Fibroblast of the aortic adventitia (primary cell): ENCODE measurements at regions not wholly inside any gene's neighbourhood (a gene's known extent, or its start where the extent isn't known, plus 50 kb on each side); places are given as distances from the start of the nearest gene placed in this dataset.

Source experiments
- DNase-seq: peaks from one replicate; pipeline ENCODE4 v3.0.0-alpha.2; 2010; ENCODE audit warnings: low read depth
- H3K4me3 ChIP-seq: 2 replicates; pipeline ENCODE4 v1.5.1; 2011; ENCODE audit warnings: low read depth, mild to moderate bottlenecking, control low read depth, low read length, moderate library complexity
- TF ChIP-seq, protein P1 (sequence below): IDR thresholded peaks from 2 replicates; pipeline ENCODE4 v1.5.1; 2011; ENCODE audit warnings: mild to moderate bottlenecking, low read length, control low read depth, inconsistent platforms; ENCODE audit not compliant: insufficient read depth

DNA sequence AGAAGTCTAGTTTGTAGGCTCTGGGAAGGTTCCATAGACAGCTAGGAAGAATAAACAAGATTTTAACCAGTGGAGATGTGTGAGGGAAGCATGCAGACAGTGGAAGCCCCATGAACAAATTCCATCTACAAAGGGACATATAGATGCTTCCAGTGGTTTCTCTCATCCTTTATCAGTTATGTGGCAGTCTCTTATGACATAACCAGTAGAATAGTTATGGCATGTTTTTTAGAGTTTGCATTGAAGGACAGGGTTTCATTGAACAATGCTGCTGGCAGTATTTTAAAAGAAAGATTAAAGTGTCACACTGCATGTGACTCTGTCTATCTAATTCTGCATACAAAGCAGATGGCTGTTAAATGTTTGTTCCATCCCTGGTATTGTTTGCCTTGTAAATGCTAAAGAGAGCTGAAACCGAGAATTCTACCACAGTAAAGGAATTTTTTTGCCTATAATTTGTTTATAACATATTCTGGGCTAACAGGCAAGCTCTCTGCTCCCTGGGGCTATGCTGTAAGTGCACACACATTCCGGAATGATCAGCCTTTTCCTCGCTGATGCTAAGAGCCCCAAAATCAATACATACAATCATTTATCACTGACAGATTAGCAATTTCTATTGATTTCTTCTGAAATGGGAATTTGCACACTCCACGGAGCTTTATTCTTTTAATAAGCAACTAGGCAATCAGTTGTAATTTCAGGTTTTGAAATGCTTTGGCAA is 76.8 kb upstream of the PELI1 start:
- TF ChIP-seq, protein P1, sequence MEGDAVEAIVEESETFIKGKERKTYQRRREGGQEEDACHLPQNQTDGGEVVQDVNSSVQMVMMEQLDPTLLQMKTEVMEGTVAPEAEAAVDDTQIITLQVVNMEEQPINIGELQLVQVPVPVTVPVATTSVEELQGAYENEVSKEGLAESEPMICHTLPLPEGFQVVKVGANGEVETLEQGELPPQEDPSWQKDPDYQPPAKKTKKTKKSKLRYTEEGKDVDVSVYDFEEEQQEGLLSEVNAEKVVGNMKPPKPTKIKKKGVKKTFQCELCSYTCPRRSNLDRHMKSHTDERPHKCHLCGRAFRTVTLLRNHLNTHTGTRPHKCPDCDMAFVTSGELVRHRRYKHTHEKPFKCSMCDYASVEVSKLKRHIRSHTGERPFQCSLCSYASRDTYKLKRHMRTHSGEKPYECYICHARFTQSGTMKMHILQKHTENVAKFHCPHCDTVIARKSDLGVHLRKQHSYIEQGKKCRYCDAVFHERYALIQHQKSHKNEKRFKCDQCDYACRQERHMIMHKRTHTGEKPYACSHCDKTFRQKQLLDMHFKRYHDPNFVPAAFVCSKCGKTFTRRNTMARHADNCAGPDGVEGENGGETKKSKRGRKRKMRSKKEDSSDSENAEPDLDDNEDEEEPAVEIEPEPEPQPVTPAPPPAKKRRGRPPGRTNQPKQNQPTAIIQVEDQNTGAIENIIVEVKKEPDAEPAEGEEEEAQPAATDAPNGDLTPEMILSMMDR = no peak
- no peak overlapping the region for H3K4me3 ChIP-seq
- DNase-seq = no peak

- TF ChIP-seq, protein P1 = no peak
- DNase-seq = no peak
- no peak overlapping the region for H3K4me3 ChIP-seq
These were observed 77.7 kb upstream of the PELI1 start for GRCh38 chr2:64221935-64222334.

DNA sequence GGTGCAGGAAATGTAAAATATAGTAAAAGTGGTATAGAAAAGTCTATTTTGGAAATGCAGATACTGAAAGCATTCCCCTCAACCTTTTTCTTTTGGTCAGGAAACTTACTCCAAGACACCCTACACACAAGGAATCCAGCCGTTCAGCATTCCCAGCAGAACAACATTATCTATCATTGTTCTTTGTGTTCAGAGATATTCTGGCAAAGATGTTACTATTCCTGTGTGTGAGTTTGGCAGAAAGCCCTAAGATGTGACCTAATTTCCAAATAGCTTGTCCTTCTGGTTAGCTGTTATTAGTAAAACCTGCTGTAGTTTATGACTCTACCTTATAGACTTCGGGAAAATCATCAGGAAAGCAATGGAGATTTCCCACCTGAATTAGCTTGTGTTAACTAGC is 78.1 kb upstream of the PELI1 start:
- H3K4me3 ChIP-seq = no peak overlapping the region
- peak; percentile 83 for DNase-seq
- TF ChIP-seq, protein P1 = no peak

GRCh38 chr2:64223055-64223454 is 78.8 kb upstream of the PELI1 start:
- TF ChIP-seq, protein P1 = no peak
- no peak overlapping the region for H3K4me3 ChIP-seq
- no peak for DNase-seq

DNA sequence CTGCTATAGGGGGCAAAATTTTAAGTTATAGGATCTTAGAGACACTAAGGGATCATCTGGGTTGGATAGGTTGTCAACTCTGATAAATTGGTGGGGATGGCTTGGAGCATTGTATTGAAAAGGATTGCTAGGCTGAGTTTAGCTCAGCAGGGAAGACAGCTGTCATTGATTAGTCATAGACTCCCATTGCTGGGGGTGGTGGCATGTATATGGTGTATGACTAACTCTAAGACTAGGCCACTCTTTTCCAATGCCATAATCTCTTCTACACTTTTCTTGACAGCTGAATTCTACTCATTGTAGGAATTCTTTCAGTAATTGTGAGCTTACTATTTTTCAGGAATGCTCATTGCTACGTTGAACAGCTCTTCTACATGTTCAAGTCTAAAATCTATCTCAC is 81.3 kb upstream of the PELI1 start:
- DNase-seq = no peak
- H3K4me3 ChIP-seq = no peak overlapping the region
- TF ChIP-seq, protein P1 = no peak

DNA sequence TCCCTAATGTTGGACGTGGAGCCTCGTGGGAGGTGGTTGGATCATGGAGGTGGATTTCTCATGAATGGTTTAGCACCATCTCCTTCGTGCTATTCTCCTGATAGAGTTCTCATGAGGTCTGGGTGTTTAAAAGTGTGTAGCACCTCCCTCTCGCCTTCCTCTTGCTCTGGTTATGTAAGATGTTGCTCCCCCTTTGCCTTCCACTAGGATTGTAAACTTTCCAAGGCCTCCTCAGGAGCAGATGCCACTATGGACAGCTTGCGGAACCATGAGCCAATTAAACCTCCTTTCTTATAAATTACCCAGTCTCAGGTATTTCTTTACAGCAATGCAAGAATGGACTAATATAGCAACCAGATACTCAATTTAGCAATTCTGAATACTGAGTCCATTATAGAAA is 82.4 kb upstream of the PELI1 start:
- TF ChIP-seq, protein P1 = no peak
- H3K4me3 ChIP-seq = no peak overlapping the region
- no peak for DNase-seq
